GM21529 (cell line): ENCODE measurements at regions not wholly inside any gene's neighbourhood (a gene's known extent, or its start where the extent isn't known, plus 50 kb on each side); places are given as distances from the start of the nearest gene placed in this dataset.

Source experiments
- ATAC-seq: cut with Tn5 transposase; IDR thresholded peaks from one replicate; pipeline ENCODE4 v1.9.1; 2021; ENCODE audit not compliant: unreplicated experiment

DNA sequence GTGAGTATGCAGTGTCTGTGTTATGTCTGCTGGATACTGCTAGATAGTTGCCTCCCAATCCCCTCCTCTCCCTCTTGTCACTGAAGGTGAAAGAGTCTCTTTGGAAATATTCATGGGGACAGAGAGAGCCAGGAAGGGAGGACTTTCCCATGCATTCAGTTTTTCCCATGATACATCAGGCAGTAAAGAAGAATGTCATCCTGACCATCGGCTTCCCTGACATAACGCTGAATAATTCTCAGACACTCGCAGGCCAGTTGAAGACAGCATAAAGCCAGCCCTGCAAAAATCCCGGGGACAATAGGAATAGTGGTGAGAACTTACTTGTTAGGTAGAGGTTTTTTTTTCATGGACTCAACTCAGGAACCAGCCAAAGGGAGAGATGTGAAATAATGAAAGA, 58.1 kb downstream of the KLF4 start:
- no peak for ATAC-seq

DNA sequence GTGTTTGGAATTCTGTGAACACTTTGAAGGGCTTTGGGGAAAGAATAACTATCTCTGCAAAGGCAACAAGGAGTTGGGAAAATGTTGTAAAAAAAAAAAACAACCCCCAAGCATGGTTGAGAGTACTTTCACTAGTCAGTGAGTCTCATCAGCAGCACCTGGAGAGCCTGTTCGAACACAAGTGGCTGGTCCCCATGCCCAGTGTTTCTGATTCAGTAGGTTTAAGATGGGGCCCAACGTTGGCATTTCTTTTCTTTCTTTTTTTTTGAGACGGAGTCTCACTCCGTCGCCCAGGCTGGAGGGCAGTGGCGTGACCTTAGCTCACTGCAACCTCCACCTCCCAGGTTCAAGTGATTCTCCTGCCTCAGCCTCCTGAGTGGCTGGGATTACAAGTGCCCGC, 59.5 kb downstream of the KLF4 start:
- no peak for ATAC-seq

DNA sequence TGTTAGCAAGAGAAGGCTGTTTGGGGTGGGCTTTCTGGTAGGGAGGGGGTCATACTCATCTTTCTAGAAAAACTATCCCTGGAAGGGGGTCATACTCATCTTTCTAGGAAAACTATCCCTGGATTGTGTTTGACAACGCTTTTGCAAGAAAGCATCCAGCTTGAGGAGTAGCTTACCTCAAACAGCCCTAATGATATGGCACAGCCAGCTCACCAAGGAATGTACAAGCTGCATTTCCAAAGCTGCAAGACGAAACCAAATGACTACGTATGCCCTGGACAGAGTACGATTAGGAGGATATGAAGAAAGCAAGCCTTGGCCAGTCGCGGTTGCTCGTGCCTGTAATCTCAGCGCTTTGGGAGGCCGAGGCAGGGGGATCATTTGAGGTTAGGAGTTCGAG, 63.4 kb downstream of the KLF4 start:
- no peak for ATAC-seq

DNA sequence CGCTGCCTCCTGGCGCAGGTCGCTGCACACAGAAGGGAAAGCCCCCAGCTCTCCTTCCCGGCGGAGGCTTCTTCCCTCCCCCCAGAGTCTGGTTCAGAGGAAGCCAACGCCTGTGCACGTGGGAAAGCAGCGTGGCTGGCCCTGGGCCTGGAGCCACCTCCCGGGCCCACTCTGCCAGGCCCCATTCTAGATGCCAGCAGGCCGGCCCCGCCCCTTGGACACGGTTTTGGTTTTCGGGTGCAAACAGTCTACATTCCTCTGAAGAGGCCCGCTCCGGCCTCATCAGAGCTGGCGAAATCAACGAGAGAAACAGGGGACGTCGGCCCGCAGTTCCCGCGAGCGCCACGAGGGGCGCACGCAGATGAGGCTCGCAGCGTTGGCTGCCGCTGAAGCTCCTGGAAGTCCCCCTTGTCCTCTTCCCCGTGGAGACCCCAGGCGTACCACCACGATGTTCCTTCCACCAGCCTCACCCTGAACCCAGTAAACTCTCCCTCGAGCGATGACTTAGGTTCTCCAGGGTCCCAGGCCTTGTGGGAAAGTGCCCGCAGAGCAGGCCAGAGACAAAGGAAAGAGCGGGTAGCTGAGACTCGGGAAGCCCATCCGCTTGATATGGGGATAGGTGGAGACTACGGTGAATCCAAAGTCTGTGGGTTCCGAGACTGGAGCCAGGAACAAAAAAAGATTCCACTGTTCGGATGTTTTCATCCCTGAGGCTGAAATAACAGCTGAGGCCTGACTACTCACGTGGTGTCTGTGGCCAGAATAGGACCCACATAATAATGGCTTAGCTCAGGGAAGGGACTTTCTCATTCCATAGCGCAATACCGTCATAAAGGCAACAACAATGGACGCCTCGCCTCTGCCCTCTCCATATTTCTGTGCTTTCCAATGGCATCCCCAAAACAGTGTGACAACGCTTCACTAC, 64.2 kb downstream of the KLF4 start:
- peak; percentile 87 for ATAC-seq

DNA sequence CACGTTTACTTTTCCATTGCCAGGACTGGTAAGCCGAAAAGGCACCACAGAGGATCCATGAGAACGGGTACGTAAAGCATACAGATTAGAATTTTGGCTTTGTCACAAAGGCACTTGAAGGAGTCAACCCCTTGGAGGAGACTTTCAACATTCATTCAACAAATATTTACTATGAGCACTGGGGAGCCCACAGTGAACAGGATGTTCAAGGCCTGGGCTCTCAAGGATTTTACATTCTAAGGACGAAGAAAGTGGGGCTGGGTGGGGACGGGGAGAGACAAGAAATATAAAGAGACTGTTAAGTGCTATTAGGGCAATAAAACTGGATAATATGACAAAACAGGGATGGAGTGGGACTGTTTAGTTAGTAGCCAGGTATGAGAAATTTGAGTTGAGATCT, 66.0 kb downstream of the KLF4 start:
- no peak for ATAC-seq

DNA sequence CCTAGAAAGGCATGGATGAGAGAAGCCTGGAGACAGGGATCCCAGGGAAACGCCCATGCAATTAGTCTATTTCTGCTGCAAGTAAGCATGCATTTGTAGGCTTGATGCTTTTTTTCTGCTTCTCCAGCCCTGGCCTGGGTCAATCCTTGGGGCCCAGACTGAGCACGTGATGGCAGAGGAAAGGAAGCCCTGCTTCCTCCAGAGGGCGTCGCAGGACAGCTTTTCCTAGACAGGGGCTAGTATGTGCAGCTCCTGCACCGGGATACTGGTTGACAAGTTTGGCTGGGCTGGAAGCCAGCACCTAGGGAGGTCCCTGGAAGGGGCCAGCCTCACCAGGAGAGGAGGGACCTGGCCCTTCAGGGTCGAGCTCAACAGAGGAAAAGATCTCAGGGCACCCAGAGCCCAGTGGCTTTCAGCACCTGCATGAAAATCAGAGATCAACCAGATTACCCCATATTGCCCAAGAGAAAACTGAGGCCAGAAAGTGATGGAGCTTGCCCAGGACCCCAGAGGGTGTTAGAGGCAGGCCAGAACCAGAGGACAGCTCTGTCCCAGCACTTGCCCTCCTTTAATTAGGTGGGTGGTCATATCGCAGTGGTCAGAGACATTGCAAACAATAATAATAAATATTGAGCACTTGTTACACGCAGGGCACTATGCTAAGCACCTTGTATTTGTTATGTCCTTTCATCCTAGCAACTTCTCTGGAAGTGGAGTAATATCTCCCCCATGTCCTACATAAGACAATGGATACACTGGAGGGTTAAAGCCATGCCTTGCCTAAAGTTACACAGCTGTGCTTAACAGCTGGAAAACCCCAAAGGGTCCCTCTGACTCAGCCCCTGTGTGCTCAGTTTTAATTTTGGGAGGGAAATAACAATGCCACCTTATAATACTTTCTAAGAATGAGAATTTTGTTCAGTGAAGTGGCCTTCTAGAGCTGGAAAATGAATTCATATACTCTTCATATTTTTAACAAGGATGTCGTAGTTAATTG, 67.1 kb downstream of the KLF4 start:
- ATAC-seq, result peak; percentile 72

DNA sequence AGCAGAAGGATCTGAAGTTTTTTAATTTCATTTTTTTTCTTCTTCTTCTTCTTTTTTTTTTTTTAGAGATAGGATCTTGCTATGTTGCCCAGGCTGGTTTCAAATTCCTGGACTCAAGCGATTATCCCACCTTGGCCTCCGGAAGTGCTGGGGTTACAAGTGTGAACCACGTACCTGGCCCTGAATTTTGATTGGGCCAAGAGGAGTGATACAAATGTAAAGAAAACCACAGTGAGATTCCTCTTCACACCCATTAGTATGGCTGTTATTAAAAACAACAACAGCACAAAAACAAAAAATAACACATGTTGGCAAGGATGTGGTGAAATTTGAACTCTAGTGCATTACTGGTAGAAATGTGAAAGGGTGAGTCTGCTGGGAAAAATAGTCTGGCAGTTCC, 79.1 kb downstream of the KLF4 start:
- ATAC-seq, result no peak

DNA sequence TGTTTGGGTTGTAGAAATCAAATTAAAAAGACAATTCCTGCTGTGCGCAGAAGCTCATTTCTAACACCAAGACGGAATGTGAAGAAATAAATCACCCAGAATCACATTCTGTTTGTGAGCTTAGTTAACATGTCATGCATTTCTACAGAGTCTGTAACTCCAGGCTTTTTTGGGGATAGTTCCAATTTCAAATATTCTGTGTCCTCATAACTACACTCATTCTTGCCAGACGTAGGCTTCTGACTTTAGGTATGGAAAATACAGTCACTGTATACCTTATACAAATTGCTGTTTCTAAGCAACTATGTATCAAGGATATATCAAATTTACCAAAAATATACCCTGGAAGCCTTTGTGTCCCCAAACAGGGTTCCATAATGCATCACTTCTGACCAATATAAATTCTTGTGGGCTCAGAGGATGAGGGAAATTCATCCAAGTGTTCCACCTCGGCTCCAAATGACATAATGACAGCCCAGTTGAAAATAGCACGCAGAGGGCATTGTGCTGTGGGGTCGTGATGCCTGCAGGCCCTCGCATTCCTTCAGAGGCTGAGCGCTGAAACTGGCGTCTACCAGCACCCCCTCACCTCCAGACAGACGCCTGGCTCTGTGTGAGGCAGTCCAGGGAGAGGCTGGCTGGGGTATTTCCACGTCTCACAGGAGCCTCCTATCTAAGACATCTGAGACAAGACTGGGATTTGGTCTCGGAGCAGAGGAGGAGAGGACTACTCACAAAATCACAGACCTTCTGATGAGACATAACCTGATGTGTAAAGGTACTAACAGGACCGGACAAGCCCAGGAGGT, 79.8 kb downstream of the KLF4 start:
- no peak for ATAC-seq

DNA sequence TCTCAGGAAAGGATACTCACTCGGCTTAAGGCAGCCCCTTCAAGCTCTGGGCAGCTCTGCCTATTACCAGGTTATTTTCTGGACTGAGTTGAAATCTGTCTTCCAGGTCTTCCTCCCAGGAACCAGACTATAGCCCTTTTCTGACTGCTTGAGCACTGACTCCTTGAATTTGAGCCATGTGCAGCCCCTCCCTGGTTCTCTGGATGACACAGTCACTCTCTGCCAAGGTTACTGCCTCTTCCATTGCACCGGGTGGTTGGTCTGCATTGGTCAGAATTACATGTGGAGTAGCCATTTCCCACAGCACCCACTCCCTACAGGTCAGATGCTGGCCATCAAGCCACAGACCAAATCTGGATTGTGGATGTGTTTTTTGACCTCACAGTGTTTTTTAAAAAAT, 81.9 kb downstream of the KLF4 start:
- ATAC-seq, result no peak

DNA sequence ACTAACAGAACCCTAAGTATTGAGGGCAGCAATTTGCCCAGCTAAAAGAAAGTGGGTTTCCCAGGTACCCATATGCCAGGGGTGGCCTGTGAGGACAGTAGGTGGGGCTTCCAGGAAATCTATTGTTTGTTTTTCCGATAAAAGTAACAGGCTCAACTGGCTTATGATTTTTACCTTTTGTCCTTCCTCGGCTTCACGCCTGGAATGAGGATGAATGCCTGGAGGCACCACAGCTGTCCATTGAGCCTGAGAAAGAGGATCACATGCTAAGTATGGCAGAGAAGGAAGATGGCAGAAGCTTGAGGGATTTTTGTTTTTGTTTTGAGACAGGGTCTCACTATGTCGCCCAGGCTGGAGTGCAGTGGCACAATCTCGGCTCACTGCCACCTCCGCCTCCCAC, 84.1 kb downstream of the KLF4 start:
- no peak for ATAC-seq

DNA sequence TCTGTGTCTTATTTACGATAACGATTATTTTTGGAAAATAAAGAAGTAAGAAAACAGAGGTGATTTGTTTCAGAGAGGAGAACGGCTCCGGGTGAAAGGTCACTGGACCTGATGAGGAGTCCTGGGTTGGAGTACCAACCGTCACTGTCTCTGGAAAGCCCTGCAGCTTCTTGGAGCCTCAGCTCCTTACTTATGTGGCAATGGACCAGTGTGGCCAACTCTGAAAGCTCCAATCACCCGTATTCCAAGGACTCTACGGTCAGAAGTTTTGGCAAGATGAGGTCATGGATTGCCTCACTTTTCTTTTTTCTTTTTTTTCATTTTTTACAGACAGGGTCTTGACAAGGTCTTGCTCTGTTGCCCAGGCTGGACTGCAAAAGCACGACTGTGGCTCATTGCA, 84.8 kb downstream of the KLF4 start:
- no peak for ATAC-seq

DNA sequence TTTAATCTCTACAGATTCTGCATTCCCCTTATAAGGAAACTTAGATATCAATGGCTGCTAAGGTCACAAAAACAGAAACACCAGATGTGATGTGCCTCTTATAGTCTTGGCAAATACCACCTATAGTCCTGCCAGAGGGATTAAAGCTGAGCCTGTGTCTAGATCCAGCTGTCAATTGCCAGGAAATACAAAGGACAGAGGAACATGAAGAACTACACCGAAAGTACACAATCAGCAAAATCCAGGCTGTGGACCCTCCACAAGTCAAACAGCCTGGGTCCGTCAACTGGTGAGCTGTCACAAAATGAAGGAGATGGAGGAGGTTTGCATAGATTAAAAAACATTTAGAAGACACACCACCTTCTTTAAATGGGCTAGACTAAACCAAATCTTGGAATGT, 85.4 kb downstream of the KLF4 start:
- no peak for ATAC-seq

DNA sequence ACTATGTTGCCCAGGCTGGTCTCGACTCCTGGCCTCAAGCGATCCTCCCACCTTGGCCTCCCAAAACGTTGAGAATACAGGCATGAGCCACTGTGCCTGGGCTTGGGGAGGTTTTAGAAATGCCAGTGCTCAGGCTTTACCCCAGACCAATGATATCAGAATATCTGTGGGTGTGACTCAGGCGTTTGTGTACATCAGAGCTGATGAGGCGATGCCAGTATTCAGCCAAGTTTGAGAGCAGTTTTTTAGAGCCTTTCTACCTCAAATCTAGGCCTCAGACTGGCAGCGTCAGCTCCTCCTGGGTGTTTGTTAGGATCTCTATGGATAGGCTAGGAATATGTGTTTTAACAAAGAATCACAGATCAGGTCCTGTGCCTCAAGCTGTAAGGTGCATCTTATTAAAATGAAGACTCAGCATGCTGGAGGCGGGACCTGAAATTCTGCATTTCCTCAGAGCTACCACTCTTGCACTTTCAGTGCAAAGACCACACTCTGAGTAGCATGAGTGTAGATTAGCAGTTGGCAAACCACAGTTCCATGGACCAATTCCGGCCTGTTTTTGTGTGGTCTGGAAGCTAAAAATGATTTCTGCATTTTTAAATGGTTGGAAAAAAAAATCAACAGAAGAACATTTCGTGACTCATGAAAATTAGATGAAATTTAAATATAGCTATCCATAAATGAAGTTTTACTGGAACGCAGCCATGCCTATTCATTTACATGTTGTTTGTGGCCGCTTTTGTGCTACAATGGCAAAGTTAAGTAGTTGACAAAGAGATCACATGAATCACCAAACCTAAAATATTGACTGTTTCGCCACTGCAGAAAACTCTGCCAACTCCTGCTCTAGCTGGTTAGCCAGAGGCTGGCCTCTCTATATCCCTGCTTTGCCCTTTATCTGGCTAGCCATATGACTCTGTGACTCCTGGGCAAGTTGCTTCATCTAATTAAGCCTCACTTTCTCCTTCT, 92.2 kb downstream of the KLF4 start:
- ATAC-seq, result no peak

DNA sequence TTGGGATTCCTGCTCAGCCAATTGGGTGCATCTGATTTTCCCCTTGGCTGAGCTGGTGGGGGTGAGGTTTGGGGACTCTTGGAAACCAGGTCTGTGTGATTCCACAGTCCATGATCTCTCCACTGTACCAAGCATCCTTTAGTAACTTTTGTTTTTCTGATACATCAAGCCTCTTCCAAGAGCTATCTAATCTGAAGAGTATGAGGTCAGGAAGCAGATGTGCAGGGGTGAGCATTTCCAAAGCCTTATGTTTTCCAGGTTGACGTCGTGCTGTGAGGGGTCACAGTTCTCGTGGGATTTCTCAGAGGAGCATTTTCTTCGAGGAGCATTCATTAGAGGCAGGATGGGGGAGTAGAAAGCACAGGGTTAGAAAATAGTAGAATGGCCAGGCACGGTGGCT, 95.3 kb downstream of the KLF4 start:
- ATAC-seq, result no peak

DNA sequence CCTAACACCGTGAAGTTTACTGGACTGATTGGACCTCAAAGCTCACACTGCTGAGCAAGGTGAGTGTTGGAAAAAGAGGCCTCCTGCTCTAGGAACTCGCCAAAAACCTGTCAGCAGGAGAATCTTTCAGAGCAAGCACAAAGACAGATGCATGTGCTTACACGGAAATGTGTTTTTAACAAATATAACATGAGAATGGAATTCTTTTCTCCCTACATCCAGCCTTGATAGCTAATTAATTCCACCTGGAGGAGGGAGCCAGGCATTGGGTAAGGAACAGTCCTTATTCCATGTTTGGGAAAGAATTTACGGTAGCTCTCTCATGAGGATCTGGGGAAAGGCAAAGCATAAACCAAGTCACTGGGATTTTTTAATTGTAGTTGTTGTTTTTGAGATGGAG, 98.8 kb downstream of the KLF4 start:
- no peak for ATAC-seq

DNA sequence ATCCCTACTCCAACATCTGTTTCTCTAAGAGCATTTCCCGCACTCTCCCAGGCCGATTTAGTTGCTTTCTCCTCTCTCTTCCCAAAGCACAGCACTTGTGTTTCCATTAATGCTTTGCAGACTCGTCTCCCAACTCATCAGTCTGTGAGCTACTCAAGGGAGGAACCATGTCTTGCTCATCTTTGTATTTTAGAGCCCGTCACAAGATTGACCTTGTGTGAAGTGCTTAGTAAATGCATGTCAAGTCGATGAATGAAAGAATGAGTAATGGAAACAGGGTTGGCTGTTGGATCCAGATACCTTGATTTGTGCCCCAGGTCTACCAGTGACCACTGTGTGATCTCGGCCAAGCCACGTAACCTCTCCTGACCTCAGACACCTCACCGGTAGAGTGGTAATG, 99.3 kb downstream of the KLF4 start:
- no peak for ATAC-seq

DNA sequence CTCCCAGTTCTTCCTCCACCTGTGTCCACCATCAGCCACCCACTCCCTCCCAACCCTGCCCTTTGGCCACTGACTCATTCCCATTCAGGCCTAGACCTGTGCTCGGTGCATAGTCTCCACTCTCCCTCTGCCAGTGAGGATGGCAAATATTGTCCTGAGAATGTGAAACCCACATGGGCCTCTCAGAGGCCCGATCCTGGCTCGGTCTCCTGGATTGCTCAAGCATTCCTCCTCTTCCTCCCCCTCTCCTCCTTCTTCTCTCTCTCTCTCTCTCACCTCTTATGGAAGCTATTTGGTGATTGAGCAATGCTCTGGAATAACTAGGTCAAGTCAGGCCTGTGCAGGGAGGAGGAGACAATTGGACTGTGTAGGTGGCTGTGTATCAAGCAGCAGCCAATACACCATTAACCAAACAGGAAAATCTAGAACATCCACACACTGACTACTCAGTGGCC, 99.9 kb downstream of the KLF4 start:
- no peak for ATAC-seq

DNA sequence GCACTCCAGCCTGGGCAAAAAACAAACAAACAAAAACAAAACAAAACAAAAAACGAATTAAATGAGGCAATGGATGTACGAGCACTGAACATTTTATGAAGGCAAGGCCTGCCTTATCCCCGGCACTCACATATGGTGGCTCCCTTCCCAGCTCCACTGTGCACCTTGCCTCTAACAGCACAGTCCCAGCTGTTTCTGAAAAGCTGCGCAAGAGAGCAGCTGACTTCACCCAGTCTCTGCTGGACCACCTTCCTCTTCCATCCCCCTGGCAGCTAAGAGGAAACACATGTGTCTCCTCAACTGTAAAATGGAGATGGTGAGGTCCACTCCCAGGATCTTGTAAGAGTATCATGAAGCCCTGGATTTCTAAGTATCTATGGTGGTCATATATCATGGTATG, 100.7 kb downstream of the KLF4 start:
- no peak for ATAC-seq

DNA sequence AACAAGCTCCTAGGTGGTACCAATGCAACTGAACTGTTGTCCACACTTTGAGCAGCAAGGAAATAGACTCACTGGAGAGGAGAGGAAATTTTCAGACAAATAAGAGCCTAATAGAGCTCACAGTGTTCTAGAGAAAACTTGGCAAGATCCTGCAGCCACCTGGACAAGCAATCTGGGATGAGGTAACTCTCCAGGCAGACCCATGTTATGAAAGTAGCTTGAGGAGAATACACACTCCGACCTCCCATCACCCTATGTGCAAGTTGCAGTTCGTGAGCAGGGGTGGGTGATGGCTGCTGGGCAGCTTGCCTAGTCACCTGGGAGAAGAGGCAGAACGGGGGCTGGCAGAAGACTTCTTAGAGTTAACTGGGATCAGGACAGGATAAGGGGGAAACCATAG, 102.2 kb downstream of the KLF4 start:
- ATAC-seq, result no peak

DNA sequence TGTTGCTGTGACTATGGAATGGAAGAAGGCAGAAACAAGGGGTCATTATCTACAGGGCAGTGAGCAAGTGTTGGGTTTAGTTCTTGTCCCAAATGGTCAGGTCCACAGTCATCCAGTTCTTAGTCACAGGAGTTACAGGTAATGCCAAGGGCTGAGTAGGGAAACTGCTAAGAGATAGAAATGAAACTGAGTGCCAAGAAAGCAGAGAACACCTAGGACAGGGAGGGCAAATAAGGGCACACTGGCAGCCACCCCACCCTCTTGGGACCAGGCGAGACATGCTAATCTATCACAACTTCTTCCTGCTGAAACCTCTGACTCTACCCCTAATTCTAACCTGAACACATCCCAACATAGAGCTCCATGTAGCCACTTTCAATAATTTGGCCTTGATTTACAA, 103.2 kb downstream of the KLF4 start:
- no peak for ATAC-seq
